Mucosa of rectum (tissue), 2 donors: ENCODE measurements at regions not wholly inside any gene's neighbourhood (a gene's known extent, or its start where the extent isn't known, plus 50 kb on each side); places are given as distances from the start of the nearest gene placed in this dataset.

Experiments used
- H3K27ac ChIP-seq, 2 donors: one replicate each; pipeline ENCODE4 v1.7.0; 2013; ENCODE audit warnings: inconsistent platforms in 2 of 2, low read depth in 2 of 2, low read length in 2 of 2
- H3K27me3 ChIP-seq, 2 donors: one replicate each; pipeline ENCODE4 v1.7.0; 2013; ENCODE audit warnings: low read length in 2 of 2; ENCODE audit not compliant: control insufficient read depth in 2 of 2, insufficient read depth in 2 of 2
- H3K36me3 ChIP-seq, 2 donors: one replicate each; pipeline ENCODE4 v1.7.0; 2013; ENCODE audit warnings: low read length in 2 of 2; ENCODE audit not compliant: control insufficient read depth in 2 of 2, insufficient read depth in 2 of 2
- H3K4me1 ChIP-seq, 2 donors: one replicate each; pipeline ENCODE4 v1.7.0; 2013; ENCODE audit warnings: low read length in 2 of 2, mild to moderate bottlenecking in 1 of 2; ENCODE audit not compliant: control insufficient read depth in 2 of 2, insufficient read depth in 2 of 2
- H3K4me3 ChIP-seq, 2 donors: one replicate each; pipeline ENCODE4 v1.7.0; 2013; ENCODE audit warnings: low read length in 2 of 2
- H3K9ac ChIP-seq, 2 donors: one replicate each; pipeline ENCODE4 v1.7.0; 2013; ENCODE audit warnings: low read length in 2 of 2, low read depth in 1 of 2, mild to moderate bottlenecking in 1 of 2
- H3K9me3 ChIP-seq, 2 donors: one replicate each; pipeline ENCODE4 v1.7.0; 2013; ENCODE audit warnings: low read length in 2 of 2; ENCODE audit not compliant: control insufficient read depth in 2 of 2
- donor health status: healthy.
- donor health status: Normal muscosa, but diverticular disease.

DNA sequence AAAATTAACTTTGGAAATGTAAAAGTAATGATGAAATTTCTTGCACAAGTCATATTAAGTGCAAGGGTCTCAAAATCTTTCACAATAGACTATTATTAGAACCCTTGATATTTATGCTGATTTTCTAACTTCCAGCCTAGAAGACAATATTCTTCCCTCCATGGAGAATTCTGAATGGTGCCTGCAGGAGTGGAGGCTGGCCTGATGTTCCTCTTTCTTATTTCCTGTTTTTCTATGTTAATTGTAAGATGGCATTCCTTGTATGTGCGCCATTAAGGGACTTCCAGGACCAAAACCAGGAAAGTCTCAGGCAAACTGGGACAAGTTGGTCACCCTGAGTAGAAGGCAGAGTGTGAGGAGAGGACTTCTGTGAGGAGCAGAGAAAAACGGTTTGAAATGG, 294.9 kb downstream of the DLEU7 start:
- Histone ChIP-seq H3K4me1 (no peaks in the 10 kb centered on the region), H3K27ac (no peak overlapping the region), H3K27me3 (no peaks in the 10 kb centered on the region), H3K4me3 (no peak overlapping the region), H3K9ac (no peak overlapping the region), H3K9me3 (no peaks in the 10 kb centered on the region), H3K36me3 (no peaks in the 10 kb centered on the region)

DNA sequence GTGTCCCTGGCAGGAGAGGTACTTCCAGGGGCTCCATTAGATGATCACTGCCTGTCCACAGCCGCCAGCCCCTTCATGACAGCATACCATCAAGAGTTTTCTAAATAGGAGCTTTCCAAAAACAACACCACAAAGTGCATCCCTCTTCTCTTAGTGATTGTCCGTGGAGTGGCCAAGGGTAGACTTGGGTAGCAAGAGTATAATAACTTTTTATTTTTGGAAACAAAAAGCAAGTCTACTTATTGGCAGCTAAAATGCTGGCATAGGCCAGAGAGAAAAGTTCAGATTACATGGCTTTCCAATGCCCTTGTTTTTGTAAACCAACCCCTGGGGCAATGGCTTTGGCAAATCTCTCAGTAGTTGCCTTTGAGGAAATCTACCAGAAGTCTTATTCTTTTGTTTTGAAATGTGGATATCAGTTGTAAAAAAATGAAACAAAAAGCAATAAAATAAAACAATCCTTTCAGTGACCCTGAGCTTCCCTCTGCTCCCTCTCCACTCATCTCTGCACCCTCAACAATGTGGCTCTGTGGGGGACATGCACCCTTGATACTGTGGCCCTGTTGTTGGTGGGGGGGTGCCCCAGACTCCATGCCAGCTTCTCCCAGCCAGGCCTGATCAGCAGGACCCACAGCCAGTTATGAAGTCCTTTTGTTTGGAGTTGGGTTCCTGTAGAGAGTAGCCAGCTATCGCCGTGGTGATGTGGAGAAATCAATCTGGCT, 294.1 kb downstream of the DLEU7 start:
- Histone ChIP-seq H3K36me3 (no peaks in the 10 kb centered on the region), H3K4me1 (no peaks in the 10 kb centered on the region), H3K4me3 (no peak overlapping the region), H3K9ac (no peak overlapping the region), H3K27ac (no peak overlapping the region), H3K27me3 (no peaks in the 10 kb centered on the region), H3K9me3 (no peaks in the 10 kb centered on the region)

DNA sequence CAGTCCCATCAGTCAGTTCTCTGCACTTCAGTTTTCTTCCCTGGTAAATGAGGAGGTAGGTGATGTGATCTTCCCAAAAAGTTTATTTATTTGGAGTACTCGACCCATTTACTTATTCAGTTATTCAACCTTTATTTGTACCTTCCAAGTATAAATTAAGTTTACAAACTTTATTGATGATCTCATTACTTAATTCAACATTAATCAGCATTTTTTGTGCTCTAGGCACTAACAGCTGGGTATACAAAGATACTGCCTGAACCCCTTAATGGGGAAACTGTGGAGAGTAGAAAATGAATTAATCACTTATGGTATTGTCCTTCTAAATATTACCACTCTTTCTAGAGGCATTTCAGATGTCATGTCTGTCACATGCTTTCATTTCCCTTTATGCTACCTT, 293.3 kb downstream of the DLEU7 start:
- Histone ChIP-seq H3K27ac (no peak overlapping the region), H3K27me3 (no peaks in the 10 kb centered on the region), H3K9ac (no peak overlapping the region), H3K4me1 (no peaks in the 10 kb centered on the region), H3K9me3 (no peaks in the 10 kb centered on the region), H3K36me3 (no peaks in the 10 kb centered on the region), H3K4me3 (no peak overlapping the region)

DNA sequence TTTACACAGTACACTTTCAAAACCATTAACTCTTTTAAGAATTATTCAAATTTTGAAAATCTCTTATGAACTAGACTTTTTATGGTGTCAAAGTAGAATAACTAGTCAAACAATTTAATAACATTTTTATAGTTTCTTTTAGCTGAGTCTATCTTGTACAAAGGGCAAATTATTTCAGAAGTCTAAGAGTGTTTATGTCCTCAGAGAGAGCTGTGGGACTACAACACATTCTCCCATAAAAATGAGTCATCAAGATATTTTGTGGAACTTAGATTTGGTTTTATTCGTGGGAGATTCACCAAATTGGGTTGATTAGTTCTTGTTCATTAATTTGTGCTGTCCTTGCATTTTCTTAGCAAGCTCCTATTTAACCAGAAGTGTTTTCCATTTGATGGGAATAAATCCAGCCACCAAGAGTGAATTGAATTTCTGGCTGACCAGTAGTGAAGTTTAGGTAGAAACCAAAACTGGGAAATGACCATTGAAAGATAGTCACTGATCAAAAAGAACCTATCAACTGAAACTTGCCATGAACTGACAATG, 291.0 kb downstream of the DLEU7 start:
- Histone ChIP-seq H3K4me1 (no peaks in the 10 kb centered on the region), H3K36me3 (no peaks in the 10 kb centered on the region), H3K27me3 (no peaks in the 10 kb centered on the region), H3K9ac (no peak overlapping the region), H3K4me3 (no peak overlapping the region), H3K9me3 (no peaks in the 10 kb centered on the region), H3K27ac (no peak overlapping the region)

DNA sequence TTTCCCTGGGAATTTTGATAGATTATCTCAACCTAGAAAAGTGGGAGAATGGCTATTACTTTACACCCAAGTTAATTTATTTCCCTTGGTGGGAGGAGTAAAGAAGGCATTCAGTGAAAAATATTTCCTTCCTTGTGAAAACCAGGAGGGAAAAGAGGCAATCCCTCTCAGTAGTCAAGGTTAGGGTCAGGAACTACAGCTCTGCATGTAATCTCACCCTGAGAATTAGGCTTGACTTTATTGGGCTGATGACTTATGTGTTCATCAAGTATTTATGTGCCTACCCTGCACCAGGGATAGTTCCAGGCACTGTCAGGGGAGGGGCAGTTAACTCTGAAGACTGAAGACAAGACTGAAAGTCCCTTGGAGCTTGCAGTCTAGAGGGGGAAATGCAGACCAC, 281.8 kb downstream of the DLEU7 start:
- H3K27me3 ChIP-seq: no peaks in the 10 kb centered on the region
- no peaks in the 10 kb centered on the region for H3K36me3 ChIP-seq
- H3K9me3 ChIP-seq: no peaks in the 10 kb centered on the region
- H3K4me3 ChIP-seq: no peak overlapping the region
- no peak overlapping the region for H3K9ac ChIP-seq
- no peaks in the 10 kb centered on the region for H3K4me1 ChIP-seq
- no peak overlapping the region for H3K27ac ChIP-seq

DNA sequence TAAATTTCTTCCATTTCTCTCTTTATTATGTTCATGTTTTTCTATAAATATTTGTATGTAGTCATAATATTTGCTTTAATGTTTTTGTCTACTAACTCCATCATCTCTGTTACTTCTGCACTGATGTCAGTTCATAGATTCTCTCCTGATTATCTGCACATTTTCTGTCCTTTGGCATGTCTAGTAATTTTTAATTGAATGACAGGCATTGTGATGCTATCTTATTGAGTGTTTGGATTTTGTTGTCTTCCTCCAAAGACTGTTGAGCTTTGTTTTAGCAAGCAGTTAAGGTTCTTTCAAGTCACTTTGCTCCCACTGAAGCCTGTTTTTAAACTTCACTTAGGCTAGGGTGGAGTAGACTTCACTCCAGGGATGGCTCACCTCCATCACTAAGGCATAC, 276.8 kb downstream of the DLEU7 start:
- no peaks in the 10 kb centered on the region for H3K36me3 ChIP-seq
- no peaks in the 10 kb centered on the region for H3K9me3 ChIP-seq
- H3K9ac ChIP-seq: no peak overlapping the region
- no peak overlapping the region for H3K4me3 ChIP-seq
- H3K4me1 ChIP-seq: no peaks in the 10 kb centered on the region
- no peak overlapping the region for H3K27ac ChIP-seq
- H3K27me3 ChIP-seq: no peaks in the 10 kb centered on the region

DNA sequence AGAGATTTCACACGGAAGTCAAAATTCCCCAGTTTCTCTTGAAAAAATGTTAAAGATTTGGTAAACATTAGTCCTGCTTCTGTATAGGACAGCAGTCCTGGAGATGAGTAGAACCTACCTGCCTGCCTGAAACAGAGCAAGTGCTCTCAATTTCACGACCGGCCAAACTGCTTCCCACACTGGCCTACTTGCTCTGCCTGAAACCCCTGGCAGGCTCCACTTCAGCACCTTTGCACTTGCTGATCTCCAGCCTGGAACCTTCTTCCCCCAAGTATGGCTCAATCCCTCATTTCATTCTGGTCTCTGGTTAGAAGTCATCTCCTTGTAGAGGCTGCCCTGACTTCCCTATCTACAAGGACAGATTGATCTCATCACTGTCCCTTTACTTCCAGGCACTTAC, 271.4 kb downstream of the DLEU7 start:
- Histone ChIP-seq H3K4me1 (peaks cover 0 to 12% of the 10 kb centered on the region in 2 donors), H3K27ac (no peak overlapping the region), H3K9ac (no peak overlapping the region), H3K27me3 (no peaks in the 10 kb centered on the region), H3K36me3 (no peaks in the 10 kb centered on the region), H3K4me3 (no peak overlapping the region), H3K9me3 (no peaks in the 10 kb centered on the region)

DNA sequence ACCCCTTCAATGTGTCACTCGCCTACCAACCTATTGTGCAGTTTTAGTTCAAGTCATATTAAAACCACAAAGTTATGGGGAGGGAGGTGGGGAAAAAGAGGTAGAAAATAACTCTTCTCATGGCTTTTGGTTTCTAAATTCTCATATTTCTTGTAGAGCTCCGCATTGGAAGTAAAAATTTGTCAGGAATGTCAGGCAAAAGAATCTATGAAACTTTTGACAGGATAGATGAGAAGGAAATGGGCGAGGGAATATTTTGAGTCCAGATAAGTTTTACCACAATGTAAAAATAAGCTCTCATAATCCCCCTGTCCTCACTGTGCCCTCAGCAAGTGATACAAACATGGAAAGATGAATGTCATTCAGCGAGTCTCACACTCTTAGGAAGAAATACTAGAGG, 270.4 kb downstream of the DLEU7 start:
- H3K27me3 ChIP-seq: no peaks in the 10 kb centered on the region
- H3K9me3 ChIP-seq: no peaks in the 10 kb centered on the region
- H3K36me3 ChIP-seq: no peaks in the 10 kb centered on the region
- peaks cover 0 to 12% of the 10 kb centered on the region in 2 donors for H3K4me1 ChIP-seq
- H3K9ac ChIP-seq: no peak overlapping the region
- H3K27ac ChIP-seq: no peak overlapping the region
- no peak overlapping the region for H3K4me3 ChIP-seq

DNA sequence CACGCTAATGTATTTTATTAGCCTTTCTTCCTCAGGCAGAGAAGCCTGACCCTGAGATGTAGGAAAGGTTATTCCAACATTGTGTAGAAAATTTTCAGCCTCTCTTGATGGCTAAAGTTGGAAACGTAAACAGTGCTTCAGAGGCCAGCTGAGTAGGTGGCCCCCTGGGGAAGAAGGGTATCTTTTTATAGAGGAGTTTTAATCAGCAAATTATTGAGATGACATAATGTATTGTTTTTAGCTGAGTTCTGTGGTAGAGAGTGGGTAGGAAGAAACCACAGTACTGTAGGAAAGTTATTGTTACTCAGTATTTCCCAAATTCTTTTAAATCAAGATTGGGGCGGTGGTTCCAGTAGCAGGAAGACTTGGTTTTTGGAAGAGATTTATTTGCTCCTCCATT, 268.8 kb downstream of the DLEU7 start:
- Histone ChIP-seq H3K27ac (no peak overlapping the region), H3K27me3 (no peaks in the 10 kb centered on the region), H3K4me3 (no peak overlapping the region), H3K36me3 (no peaks in the 10 kb centered on the region), H3K4me1 (peaks cover 0 to 12% of the 10 kb centered on the region in 2 donors), H3K9ac (no peak overlapping the region), H3K9me3 (no peaks in the 10 kb centered on the region)

DNA sequence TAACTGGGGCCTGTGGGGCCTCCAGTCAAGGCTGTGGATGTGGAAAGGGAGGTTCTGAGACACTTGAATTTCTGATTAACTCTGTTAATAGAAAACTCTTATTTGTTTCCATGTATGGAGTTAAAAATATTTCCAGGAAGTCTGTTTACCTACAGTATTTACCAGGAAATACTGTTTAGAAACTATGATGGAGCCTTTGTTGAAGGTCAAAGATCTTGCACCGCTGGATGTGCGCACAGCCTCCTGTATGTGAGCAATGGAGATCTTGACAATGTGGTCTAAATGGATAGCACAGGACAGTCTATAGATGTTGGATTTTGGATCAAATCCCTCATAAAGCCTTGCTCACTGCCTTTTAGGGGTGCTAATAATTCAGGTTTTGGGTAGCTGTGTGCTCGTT, 268.4 kb downstream of the DLEU7 start:
- Histone ChIP-seq H3K9ac (no peak overlapping the region), H3K27ac (no peak overlapping the region), H3K4me3 (no peak overlapping the region), H3K27me3 (no peaks in the 10 kb centered on the region), H3K9me3 (no peaks in the 10 kb centered on the region), H3K36me3 (no peaks in the 10 kb centered on the region), H3K4me1 (peaks cover 0 to 12% of the 10 kb centered on the region in 2 donors)
